ENCODE measurements at regions not wholly inside any gene's neighbourhood (a gene's known extent, or its start where the extent isn't known, plus 50 kb on each side); places are given as distances from the start of the nearest gene placed in this dataset.

DNA sequence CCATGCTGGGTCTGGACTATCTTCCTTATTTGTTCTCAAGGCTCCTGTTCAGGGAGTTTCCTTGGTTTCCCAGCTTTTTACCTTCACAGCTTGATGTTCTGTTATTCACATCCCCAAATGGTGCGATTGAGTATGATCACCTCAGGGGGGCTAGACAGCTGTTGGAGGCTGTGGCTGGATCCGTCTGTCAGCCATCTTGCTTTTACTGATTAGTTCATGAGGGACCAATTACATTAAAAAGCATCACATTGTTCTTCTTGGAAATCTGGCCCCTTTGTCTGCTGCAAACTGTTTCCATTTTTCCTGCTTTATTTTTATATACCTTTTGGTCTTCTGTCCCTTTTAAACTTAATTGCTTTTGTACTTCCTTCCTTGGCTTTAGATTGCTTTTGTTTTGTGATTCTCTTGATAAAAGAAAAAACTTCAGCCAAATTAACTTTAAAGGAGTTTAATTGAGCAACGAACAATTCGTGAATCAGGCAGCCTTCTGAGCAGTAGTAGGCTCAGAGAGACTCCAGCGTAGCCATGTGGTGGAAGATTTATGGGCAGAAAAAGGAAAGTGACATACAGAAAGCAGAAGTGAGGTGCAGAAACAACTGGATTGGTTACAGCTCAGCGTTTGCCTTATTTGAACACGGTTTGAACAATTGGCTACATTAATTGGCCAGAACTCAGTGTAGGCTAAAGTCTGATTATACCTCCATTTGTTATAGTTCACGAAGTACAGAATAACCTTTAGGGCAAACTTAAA, 208.7 kb downstream of the AEBP2 start:
- TF ChIP-seq, protein P1, sequence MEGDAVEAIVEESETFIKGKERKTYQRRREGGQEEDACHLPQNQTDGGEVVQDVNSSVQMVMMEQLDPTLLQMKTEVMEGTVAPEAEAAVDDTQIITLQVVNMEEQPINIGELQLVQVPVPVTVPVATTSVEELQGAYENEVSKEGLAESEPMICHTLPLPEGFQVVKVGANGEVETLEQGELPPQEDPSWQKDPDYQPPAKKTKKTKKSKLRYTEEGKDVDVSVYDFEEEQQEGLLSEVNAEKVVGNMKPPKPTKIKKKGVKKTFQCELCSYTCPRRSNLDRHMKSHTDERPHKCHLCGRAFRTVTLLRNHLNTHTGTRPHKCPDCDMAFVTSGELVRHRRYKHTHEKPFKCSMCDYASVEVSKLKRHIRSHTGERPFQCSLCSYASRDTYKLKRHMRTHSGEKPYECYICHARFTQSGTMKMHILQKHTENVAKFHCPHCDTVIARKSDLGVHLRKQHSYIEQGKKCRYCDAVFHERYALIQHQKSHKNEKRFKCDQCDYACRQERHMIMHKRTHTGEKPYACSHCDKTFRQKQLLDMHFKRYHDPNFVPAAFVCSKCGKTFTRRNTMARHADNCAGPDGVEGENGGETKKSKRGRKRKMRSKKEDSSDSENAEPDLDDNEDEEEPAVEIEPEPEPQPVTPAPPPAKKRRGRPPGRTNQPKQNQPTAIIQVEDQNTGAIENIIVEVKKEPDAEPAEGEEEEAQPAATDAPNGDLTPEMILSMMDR (IDR thresholded peaks at IDR 0.05; ENCODE audit: low read length), result no peak
- TF ChIP-seq EZH2 (optimal IDR thresholded peaks at IDR 0.05; ENCODE audit: low read depth, low read length) (no peak), EZH2phosphoT487 (IDR thresholded peaks at IDR 0.05; ENCODE audit: low read length) (no peak)
